ELR (cell line): ENCODE measurements at regions not wholly inside any gene's neighbourhood (a gene's known extent, or its start where the extent isn't known, plus 50 kb on each side); places are given as distances from the start of the nearest gene placed in this dataset.

Experiments
- DNase-seq: peaks from one replicate; pipeline ENCODE4 v3.0.0-alpha.2; 2015; ENCODE audit warnings: low read depth

GRCh38 chr17:69949973-69950695, 124.9 kb upstream of the KCNJ16 start:
- no peak for DNase-seq

- no peak for DNase-seq
Measured at GRCh38 chr17:69950701-69951418, 124.2 kb upstream of the KCNJ16 start.

GRCh38 chr17:69954241-69954925, 120.6 kb upstream of the KCNJ16 start:
- peak; percentile 64 for DNase-seq

- no peak for DNase-seq
Measured at GRCh38 chr17:69958063-69958462, 117.0 kb upstream of the KCNJ16 start.

GRCh38 chr17:69959283-69959682, 115.7 kb upstream of the KCNJ16 start:
- no peak for DNase-seq

- no peak for DNase-seq
Measured at GRCh38 chr17:69960755-69961154, 114.3 kb upstream of the KCNJ16 start.

- DNase-seq = no peak
Measured at GRCh38 chr17:69961501-69962145, 113.4 kb upstream of the KCNJ16 start.

- no peak for DNase-seq
Measured at GRCh38 chr17:69962436-69962995, 112.5 kb upstream of the KCNJ16 start.

- peak; percentile 15 for DNase-seq
Measured at GRCh38 chr17:69967910-69968411, 107.1 kb upstream of the KCNJ16 start.

GRCh38 chr17:69969897-69970296, 105.1 kb upstream of the KCNJ16 start:
- no peak for DNase-seq

- no peak for DNase-seq
Measured at GRCh38 chr17:69972251-69972650, 102.8 kb upstream of the KCNJ16 start.

GRCh38 chr17:69975808-69976207, 99.2 kb upstream of the KCNJ16 start:
- DNase-seq = no peak

- DNase-seq = peak; percentile 11
Measured at GRCh38 chr17:69978056-69978646, 96.9 kb upstream of the KCNJ16 start.

- DNase-seq = no peak
Measured at GRCh38 chr17:69981441-69981840, 93.6 kb upstream of the KCNJ16 start.

- DNase-seq = no peak
Measured at GRCh38 chr17:69995476-69995875, 79.5 kb upstream of the KCNJ16 start.

- peak; percentile 78 for DNase-seq
Measured at GRCh38 chr17:69997332-69997731, 77.7 kb upstream of the KCNJ16 start.

GRCh38 chr17:69999253-69999652, 75.8 kb upstream of the KCNJ16 start:
- no peak for DNase-seq

- DNase-seq = peak; percentile 27
Measured at GRCh38 chr17:70006159-70006558, 68.9 kb upstream of the KCNJ16 start.

- no peak for DNase-seq
Measured at GRCh38 chr17:70011750-70012149, 63.3 kb upstream of the KCNJ16 start.

GRCh38 chr17:70013911-70014310, 61.1 kb upstream of the KCNJ16 start:
- no peak for DNase-seq

- no peak for DNase-seq
Measured at GRCh38 chr17:70017112-70017511, 57.9 kb upstream of the KCNJ16 start.

- no peak for DNase-seq
Measured at GRCh38 chr17:70017941-70018340, 57.1 kb upstream of the KCNJ16 start.
